A172 (cell line): ENCODE measurements at regions not wholly inside any gene's neighbourhood (a gene's known extent, or its start where the extent isn't known, plus 50 kb on each side); places are given as distances from the start of the nearest gene placed in this dataset.

ENCODE experiments used
- DNase-seq: peaks from one replicate; pipeline ENCODE4 v3.0.0-alpha.2; 2015; ENCODE audit warnings: low spot score

DNA sequence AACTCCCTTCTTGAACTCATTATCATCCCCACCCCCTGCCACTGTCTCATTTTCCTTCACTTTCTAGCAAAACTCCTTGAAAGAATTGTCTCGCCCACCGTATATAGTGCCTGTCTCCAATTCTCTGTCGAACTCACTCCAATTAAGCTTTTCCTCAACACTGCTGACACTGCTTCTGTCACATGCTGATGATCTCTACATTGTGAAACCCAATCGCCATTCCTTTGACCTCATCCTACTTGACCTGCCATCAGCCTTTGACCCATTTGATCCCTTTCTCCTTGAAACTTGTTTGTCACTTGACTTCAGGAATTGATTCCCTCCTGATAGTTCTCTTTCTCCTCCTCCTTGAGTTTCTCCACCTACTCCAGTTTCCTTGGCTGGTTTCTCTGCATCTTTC is 54.8 kb downstream of the CCDC71L start:
- no peak for DNase-seq

DNA sequence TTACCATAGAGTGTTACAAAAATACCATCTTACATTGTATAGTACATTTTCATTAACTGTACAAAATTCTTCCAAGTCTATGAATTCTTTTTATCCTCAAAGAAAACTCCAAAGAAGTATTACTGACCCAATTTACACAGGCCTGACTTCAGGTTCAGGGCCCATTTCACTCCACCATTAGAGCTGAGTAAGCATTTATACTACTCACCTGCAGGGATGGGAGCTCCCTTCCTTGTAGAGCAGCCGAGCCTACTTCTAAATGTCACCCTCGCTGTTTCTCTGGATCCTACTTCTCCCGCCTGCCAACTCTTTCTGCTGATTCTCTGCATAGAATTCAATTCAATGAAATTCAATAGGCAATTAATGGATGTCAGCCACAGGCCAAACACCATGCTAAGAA is 56.0 kb downstream of the CCDC71L start:
- DNase-seq = no peak

GRCh38 chr7:106604303-106604924 is 56.5 kb downstream of the CCDC71L start:
- DNase-seq = no peak

DNA sequence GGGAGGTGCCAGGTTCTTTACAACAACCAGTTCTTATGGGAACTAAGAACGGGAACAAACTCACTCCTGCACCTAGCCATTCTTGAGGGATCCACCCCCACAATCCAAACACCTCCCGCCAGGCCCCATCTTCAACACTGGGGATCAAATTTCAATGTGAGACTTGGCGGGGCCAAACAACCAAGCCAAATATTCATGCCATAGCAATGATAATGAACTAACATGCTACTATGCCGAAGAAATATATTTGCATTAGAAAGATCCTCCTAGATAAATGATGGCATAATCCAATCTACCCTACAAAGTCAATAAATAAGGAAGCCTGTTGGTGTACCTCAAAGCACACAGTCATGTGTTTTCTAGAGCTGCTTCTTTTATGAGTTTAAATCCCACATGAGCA is 57.6 kb downstream of the CCDC71L start:
- DNase-seq = no peak

DNA sequence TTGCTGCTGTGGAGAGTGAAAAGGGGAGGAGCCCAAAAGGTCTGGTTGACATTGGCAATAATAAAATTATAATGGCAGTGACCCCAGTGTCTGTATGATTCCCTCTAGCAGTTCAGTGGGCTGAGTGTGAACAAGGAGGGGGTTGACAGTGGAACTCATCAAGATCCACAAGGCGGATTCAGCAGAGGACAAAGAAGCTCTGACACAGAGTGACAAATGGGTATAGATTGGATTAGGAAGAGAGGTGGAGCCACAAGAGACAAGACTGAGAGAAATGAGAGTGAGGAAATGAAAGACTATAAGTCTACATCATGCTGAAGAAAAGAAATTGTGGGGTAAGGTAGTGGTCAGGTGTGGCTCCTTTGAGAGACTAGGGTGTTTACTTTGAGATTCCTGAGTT is 58.9 kb downstream of the CCDC71L start:
- DNase-seq = no peak

DNA sequence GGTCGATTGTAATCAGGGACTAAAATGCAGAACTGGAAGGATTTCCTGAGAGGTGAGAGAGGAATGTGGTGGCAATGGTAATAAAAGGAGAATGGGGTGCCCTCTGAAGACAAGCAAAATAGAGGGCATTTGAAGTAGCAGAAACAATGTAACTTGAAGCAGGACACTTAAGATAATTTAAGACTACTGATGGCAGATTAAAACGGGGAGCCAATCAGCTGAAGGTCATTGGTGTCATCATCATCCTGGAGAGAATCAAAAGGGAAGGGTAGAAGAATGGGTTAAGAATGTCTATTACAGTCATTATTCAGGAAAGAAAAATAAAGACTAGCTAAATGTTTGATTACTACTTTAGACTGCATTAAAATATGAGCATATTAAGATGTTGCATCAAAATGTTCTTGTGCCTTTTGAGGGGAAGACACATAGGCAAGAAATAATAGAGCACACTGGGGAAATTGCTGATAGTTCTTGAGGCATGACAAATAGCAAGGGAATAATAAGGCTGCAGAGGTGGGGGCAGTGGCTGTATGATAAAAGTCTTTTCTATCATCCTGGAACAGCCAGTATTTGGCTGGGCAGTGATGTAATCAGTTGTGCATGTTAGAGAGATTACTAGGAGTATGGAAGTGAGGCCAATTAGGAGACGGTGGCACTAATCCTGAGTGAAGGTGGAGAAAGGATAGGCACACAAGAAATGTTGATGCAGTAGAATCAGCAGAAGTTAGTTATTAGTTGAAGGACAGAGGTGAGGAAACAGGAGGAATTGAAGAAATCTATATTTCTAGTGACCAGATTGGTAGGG is 60.2 kb downstream of the CCDC71L start:
- DNase-seq = no peak

DNA sequence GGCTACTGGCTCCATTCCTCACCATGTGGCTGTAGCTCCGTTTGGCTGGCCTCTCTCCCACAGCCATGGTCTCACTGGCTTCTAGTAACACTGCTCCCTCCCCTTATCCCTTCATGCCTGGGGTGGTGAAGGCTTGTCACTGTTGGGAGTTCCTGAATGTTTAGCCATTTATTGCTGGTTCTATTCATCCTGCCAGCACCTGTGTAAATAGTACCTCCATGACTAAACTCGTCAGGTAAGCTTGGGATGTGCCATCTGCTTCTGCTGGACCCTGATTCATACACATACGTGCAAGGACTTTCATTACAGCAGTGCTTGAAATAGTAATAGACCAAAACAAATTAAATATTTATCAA is 61.6 kb downstream of the CCDC71L start:
- DNase-seq = no peak

DNA sequence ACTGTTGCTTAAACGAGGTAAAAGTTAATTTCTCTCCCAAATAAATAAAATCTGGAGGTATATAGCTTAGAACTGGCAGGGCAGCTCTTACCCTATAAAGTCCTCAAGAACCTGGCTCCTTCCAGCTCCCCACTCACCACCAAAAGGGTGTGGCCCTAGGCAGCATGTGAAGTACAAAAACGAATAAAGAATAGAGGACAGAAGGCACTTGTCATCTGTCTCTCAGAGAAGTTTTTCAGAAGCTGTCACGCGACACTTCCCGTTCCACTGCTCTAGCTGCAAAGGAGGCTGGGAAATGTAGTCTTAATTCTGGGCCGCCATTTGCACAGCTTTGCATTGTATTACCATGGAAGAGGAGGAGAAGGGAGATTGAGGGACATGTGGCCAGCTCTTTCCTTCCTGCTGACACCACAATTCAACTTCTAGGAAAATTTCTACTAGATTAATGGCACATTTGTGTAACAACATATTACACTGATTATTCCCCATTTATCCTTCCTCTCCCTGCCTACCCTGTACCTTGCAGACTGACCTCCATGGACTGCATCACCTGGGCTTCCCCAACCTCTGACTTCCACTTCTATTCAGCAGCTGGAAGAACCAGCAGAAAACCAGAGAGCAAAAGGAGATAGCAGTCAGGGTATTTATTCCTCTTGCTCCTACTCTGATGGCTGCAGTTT is 62.2 kb downstream of the CCDC71L start:
- DNase-seq = peak; percentile 45

DNA sequence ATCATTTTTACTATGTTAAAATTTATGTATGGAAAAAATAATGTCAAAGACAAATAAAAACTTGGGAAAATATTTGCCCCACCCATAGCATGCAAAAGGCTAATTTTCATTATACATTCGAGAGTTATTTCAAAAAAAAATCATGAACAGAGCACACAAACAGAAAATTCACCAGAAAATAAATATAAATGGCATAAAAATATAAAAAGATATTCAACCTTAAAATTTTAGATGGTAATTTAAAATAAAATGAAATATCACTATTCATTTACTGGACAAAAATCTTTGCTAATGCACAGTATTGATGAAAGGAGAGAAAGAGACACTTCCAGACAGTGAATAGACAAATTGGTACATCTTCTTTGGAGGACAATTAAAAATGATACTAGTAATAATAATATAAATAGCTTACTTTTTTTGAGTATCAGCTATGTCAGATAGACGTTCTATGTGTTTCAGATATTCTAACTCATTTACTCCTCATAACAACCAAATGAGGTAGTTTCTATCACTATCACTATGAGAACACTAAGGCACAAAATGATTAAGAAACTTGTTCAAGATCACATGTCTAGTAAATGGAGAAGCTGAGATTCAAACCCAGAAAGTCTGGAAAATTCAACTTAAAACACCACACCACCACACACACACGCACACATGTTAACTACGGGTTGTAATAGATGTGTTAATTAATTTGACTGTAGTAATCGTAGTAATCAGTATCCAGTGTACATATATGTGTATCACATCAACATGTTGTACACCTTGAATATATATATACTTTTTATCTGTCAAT is 63.0 kb downstream of the CCDC71L start:
- DNase-seq = no peak

DNA sequence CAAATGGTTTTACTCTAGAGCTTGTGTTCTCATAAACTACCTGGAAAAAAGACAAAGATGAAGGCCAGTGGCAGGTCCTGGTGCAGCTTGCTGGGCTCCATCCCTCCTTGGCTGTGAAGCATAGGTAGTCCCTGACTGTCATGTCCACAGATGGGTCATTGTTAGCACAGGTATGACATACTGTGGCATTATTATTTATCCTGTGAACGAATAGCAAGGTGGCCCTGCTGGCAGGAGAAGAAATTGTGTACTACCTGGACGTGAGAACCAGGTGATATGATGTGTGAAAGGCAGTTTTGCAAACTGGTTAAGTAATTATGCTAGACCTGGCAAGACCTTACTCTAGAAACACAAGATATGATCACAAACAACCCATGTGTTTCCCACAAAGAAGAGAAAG is 63.9 kb downstream of the CCDC71L start:
- no peak for DNase-seq

DNA sequence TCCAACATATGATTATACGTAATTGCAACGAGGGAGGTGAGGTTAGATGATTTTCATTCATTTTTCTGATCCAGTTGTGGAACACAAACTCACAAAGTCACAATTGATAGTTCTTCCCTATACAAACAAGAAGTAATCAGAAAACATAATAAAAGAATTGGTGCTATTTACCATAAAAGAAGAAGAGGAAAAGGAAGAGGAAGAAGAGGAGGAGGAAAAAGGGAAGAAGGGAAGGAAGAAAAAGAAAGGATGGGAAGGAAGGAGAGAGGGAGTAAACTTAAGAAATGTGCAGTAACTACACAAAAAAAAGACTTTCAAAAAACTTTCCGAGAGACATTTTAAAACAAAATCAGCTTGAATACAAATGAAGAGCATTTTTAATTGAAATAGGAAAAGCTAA is 65.0 kb downstream of the CCDC71L start:
- DNase-seq = no peak

- DNase-seq = no peak
These were observed 67.9 kb downstream of the CCDC71L start for GRCh38 chr7:106593028-106593417.

GRCh38 chr7:106592282-106593027 is 68.5 kb downstream of the CCDC71L start:
- DNase-seq = no peak

- DNase-seq = no peak
These were observed 69.8 kb downstream of the CCDC71L start for GRCh38 chr7:106591146-106591545.

GRCh38 chr7:106590209-106590816 is 70.6 kb downstream of the CCDC71L start:
- no peak for DNase-seq

GRCh38 chr7:106589198-106589879 is 71.6 kb downstream of the CCDC71L start:
- DNase-seq = no peak

GRCh38 chr7:106588422-106589197 is 72.3 kb downstream of the CCDC71L start:
- DNase-seq = no peak

GRCh38 chr7:106584914-106585759 is 75.8 kb downstream of the CCDC71L start:
- DNase-seq = no peak
